ENCODE measurements at regions not wholly inside any gene's neighbourhood (a gene's known extent, or its start where the extent isn't known, plus 50 kb on each side); places are given as distances from the start of the nearest gene placed in this dataset.
"Not testable (repeated sequence)": the region's sequence is repeated elsewhere in the genome, so short reads cannot be mapped to it uniquely, and the experiment has no call there.

DNA sequence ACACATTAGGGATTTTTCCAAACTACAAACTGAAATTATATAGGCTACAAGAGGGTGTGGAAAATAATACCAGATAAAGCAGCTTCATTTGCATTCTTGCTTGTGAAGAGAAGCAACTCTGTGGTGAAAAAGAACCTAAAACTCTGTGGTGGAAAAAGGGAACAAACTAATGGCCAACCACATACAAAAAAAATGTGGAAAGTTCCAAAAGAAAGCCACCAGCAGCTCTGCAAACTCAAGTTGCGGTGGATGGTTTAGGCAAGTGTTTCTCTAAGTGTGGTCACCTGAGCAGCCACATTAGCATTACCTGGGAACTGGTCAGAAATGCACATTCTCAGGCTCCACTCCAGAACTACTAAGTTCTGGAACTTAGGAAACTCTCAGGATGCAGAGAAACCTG, 586.4 kb downstream of the ACTL7B start:
- H3K4me1 ChIP-seq (ENCODE audit: insufficient read depth, low read length) = peaks cover 10% of the 10 kb centered on the region
- no peak overlapping the region for H3K9ac ChIP-seq (ENCODE audit: low read length)
- H3K27ac ChIP-seq (ENCODE audit: low read depth, low read length) = no peak overlapping the region
- no peaks in the 10 kb centered on the region for H3K36me3 ChIP-seq (ENCODE audit: insufficient read depth, low read length)
- no peaks in the 10 kb centered on the region for H3K27me3 ChIP-seq (ENCODE audit: control insufficient read depth in 1 of 2, insufficient read depth in 2 of 2, low read length in 2 of 2)
- no peaks in the 10 kb centered on the region for H3K9me3 ChIP-seq (ENCODE audit: low read length)
- no peak overlapping the region for H3K4me3 ChIP-seq (ENCODE audit: low read depth in 1 of 2, low read length in 2 of 2)

- Histone ChIP-seq H3K9ac (ENCODE audit: low read length) (no peak overlapping the region), H3K36me3 (ENCODE audit: insufficient read depth, low read length) (no peaks in the 10 kb centered on the region), H3K4me3 (ENCODE audit: low read depth in 1 of 2, low read length in 2 of 2) (no peak overlapping the region), H3K27ac (ENCODE audit: low read depth, low read length) (no peak overlapping the region), H3K27me3 (ENCODE audit: control insufficient read depth in 1 of 2, insufficient read depth in 2 of 2, low read length in 2 of 2) (no peaks in the 10 kb centered on the region), H3K4me1 (ENCODE audit: insufficient read depth, low read length) (no peaks in the 10 kb centered on the region), H3K9me3 (ENCODE audit: low read length) (no peaks in the 10 kb centered on the region)
Measured at GRCh38 chr9:108265065-108265464, 590.7 kb downstream of the ACTL7B start.

- Histone ChIP-seq H3K27me3 (ENCODE audit: control insufficient read depth in 1 of 2, insufficient read depth in 2 of 2, low read length in 2 of 2) (no peaks in the 10 kb centered on the region), H3K9me3 (ENCODE audit: low read length) (no peaks in the 10 kb centered on the region), H3K4me1 (ENCODE audit: insufficient read depth, low read length) (no peaks in the 10 kb centered on the region), H3K36me3 (ENCODE audit: insufficient read depth, low read length) (no peaks in the 10 kb centered on the region), H3K4me3 (ENCODE audit: low read depth in 1 of 2, low read length in 2 of 2) (no peak overlapping the region), H3K27ac (ENCODE audit: low read depth, low read length) (no peak overlapping the region), H3K9ac (ENCODE audit: low read length) (no peak overlapping the region)
Measured at GRCh38 chr9:108264093-108264492, 591.7 kb downstream of the ACTL7B start.

DNA sequence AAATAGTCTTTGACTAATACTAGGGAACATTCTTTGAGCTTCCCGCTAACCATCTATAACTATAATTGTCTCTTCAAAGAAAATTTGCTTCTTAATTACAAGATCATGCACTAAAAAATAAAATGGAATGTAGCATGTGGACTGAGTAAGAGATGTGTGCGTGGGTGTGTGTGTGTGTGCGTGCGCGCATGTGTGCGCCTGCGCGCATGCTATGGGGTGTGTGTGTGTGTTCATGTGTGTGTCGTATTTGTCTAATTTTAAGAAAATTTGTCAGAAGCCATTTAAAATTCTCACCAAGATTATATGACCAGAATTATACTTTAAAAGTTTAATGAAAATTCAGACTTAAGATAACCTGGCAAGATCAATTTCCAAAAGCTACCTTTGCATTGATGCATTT, 593.0 kb downstream of the ACTL7B start:
- Histone ChIP-seq H3K4me1 (ENCODE audit: insufficient read depth, low read length) (peaks cover 4% of the 10 kb centered on the region), H3K36me3 (ENCODE audit: insufficient read depth, low read length) (no peaks in the 10 kb centered on the region), H3K27me3 (ENCODE audit: control insufficient read depth in 1 of 2, insufficient read depth in 2 of 2, low read length in 2 of 2) (no peaks in the 10 kb centered on the region), H3K27ac (ENCODE audit: low read depth, low read length) (no peak overlapping the region), H3K4me3 (ENCODE audit: low read depth in 1 of 2, low read length in 2 of 2) (no peak overlapping the region), H3K9ac (ENCODE audit: low read length) (no peak overlapping the region), H3K9me3 (ENCODE audit: low read length) (no peaks in the 10 kb centered on the region)

GRCh38 chr9:108259917-108260675, 595.7 kb downstream of the ACTL7B start:
- H3K36me3 ChIP-seq (ENCODE audit: insufficient read depth, low read length) = no peaks in the 10 kb centered on the region
- no peaks in the 10 kb centered on the region for H3K9me3 ChIP-seq (ENCODE audit: low read length)
- H3K9ac ChIP-seq (ENCODE audit: low read length) = no peak overlapping the region
- no peaks in the 10 kb centered on the region for H3K27me3 ChIP-seq (ENCODE audit: control insufficient read depth in 1 of 2, insufficient read depth in 2 of 2, low read length in 2 of 2)
- H3K4me3 ChIP-seq (ENCODE audit: low read depth in 1 of 2, low read length in 2 of 2) = no peak overlapping the region
- H3K4me1 ChIP-seq (ENCODE audit: insufficient read depth, low read length) = peaks cover 10% of the 10 kb centered on the region
- H3K27ac ChIP-seq (ENCODE audit: low read depth, low read length) = no peak overlapping the region

DNA sequence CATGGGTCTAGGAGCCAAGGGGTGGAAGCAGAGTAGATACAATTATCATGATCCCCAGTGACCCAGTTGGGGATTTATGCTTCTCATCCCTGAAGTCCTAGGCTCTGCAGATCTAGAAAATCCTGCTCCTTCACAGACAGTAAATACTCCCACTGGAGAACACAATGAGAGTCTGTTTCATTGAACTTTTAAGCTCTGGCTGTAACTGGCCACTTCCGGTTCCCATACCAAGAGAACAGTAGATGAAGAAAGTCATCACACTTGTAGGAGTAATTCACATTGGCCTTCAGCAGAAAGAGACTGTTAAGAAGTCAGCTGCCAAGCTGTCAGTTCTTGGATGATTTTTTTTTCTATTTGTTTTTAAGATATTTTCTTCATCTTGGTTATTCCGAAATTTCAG, 597.1 kb downstream of the ACTL7B start:
- no peak overlapping the region for H3K4me3 ChIP-seq (ENCODE audit: low read depth in 1 of 2, low read length in 2 of 2)
- H3K4me1 ChIP-seq (ENCODE audit: insufficient read depth, low read length) = peaks cover 10% of the 10 kb centered on the region
- H3K9ac ChIP-seq (ENCODE audit: low read length) = no peak overlapping the region
- no peaks in the 10 kb centered on the region for H3K27me3 ChIP-seq (ENCODE audit: control insufficient read depth in 1 of 2, insufficient read depth in 2 of 2, low read length in 2 of 2)
- no peak overlapping the region for H3K27ac ChIP-seq (ENCODE audit: low read depth, low read length)
- no peaks in the 10 kb centered on the region for H3K9me3 ChIP-seq (ENCODE audit: low read length)
- H3K36me3 ChIP-seq (ENCODE audit: insufficient read depth, low read length) = no peaks in the 10 kb centered on the region

GRCh38 chr9:108257382-108257781, 598.4 kb downstream of the ACTL7B start:
- H3K9ac ChIP-seq (ENCODE audit: low read length) = no peak overlapping the region
- H3K9me3 ChIP-seq (ENCODE audit: low read length) = no peaks in the 10 kb centered on the region
- H3K27ac ChIP-seq (ENCODE audit: low read depth, low read length) = no peak overlapping the region
- no peaks in the 10 kb centered on the region for H3K36me3 ChIP-seq (ENCODE audit: insufficient read depth, low read length)
- H3K4me3 ChIP-seq (ENCODE audit: low read depth in 1 of 2, low read length in 2 of 2) = no peak overlapping the region
- peaks cover 10% of the 10 kb centered on the region for H3K4me1 ChIP-seq (ENCODE audit: insufficient read depth, low read length)
- no peaks in the 10 kb centered on the region for H3K27me3 ChIP-seq (ENCODE audit: control insufficient read depth in 1 of 2, insufficient read depth in 2 of 2, low read length in 2 of 2)

DNA sequence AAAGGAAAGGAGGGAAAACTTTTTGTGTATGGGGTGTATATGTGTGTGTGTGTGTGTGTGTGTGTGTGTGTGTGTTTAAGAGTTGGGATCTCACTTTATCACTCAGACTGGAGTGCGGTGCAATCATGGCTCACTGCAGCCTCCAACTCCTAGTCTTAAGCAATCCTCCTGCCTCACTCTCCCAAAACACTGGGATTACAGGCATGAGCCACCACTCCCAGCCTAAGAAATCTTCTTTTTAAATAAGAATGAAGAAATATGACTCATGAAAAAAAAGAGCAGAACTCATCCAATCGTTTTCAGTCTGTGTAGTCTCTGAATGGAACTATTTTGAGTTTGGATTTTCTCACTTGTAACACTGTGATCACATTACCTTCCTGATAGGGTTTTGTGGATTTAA, 601.5 kb downstream of the ACTL7B start:
- Histone ChIP-seq H3K27me3 (ENCODE audit: control insufficient read depth in 1 of 2, insufficient read depth in 2 of 2, low read length in 2 of 2) (no peaks in the 10 kb centered on the region), H3K9ac (ENCODE audit: low read length) (no peak overlapping the region), H3K4me1 (ENCODE audit: insufficient read depth, low read length) (peaks cover 10% of the 10 kb centered on the region), H3K4me3 (ENCODE audit: low read depth in 1 of 2, low read length in 2 of 2) (no peak overlapping the region), H3K27ac (ENCODE audit: low read depth, low read length) (no peak overlapping the region), H3K36me3 (ENCODE audit: insufficient read depth, low read length) (no peaks in the 10 kb centered on the region), H3K9me3 (ENCODE audit: low read length) (no peaks in the 10 kb centered on the region)

DNA sequence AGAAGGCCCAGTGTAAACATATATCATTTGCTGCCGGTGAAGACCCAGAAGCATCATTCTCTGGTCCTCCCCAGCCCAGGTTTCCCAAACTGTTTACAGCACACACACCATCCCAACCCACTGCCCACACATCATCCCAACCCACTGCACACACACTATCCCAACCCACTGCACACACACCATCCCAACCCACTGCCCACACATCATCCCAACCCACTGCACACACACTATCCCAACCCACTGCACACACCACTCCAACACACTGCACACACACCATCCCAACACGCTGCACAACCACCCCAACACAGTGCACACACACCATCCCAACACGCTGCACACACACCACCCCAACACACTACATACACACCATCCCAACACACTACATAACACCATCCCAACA, 608.4 kb downstream of the ACTL7B start:
- H3K4me1 ChIP-seq (ENCODE audit: insufficient read depth, low read length); H3K36me3 ChIP-seq (ENCODE audit: insufficient read depth, low read length); H3K9me3 ChIP-seq (ENCODE audit: low read length); H3K4me3 ChIP-seq (ENCODE audit: low read depth in 1 of 2, low read length in 2 of 2); H3K9ac ChIP-seq (ENCODE audit: low read length); H3K27me3 ChIP-seq (ENCODE audit: control insufficient read depth in 1 of 2, insufficient read depth in 2 of 2, low read length in 2 of 2); H3K27ac ChIP-seq (ENCODE audit: low read depth, low read length): not testable (repeated sequence)

DNA sequence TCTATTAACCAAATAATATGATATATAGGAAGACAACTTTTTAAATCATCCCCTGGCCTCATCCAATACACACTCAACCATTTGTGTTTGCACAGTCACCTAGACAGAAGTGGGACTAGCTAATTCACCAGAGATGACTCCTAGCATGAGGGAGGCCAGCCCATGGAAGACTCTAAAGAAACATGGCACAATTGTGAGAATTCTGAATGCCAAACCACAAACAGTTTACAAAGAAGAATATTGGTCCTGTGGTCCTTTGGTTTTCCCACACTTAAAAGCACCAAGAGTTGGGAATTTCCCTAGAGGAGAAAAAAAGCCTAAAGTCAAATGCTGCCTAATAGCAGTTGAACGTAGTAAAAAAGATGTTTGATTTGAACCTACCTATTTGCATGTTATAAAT, 609.9 kb downstream of the ACTL7B start:
- Histone ChIP-seq H3K9ac (ENCODE audit: low read length) (no peak overlapping the region), H3K36me3 (ENCODE audit: insufficient read depth, low read length) (no peaks in the 10 kb centered on the region), H3K4me3 (ENCODE audit: low read depth in 1 of 2, low read length in 2 of 2) (no peak overlapping the region), H3K9me3 (ENCODE audit: low read length) (no peaks in the 10 kb centered on the region), H3K27me3 (ENCODE audit: control insufficient read depth in 1 of 2, insufficient read depth in 2 of 2, low read length in 2 of 2) (no peaks in the 10 kb centered on the region), H3K4me1 (ENCODE audit: insufficient read depth, low read length) (no peaks in the 10 kb centered on the region), H3K27ac (ENCODE audit: low read depth, low read length) (no peak overlapping the region)

DNA sequence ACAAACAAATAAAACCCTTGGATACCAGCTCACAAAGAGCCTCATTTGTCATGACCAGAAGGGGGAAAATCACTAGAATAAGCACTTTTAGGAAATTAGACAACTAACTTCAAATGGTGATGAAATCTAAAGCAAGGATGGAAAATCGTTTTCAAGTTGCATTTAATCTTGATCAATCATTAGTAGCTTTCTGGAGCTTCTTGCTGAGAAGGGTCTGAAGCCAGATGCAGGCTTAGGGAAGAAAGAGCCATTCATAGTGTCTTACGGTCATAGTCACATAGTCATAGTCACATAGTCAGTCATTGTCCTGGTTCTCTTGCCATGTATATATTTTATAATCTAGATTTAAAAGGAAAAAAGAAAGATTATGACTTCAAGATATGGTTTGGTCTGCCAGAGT, 610.5 kb downstream of the ACTL7B start:
- H3K36me3 ChIP-seq (ENCODE audit: insufficient read depth, low read length) = no peaks in the 10 kb centered on the region
- no peaks in the 10 kb centered on the region for H3K9me3 ChIP-seq (ENCODE audit: low read length)
- no peaks in the 10 kb centered on the region for H3K4me1 ChIP-seq (ENCODE audit: insufficient read depth, low read length)
- no peak overlapping the region for H3K9ac ChIP-seq (ENCODE audit: low read length)
- no peak overlapping the region for H3K4me3 ChIP-seq (ENCODE audit: low read depth in 1 of 2, low read length in 2 of 2)
- H3K27ac ChIP-seq (ENCODE audit: low read depth, low read length) = no peak overlapping the region
- H3K27me3 ChIP-seq (ENCODE audit: control insufficient read depth in 1 of 2, insufficient read depth in 2 of 2, low read length in 2 of 2) = no peaks in the 10 kb centered on the region

DNA sequence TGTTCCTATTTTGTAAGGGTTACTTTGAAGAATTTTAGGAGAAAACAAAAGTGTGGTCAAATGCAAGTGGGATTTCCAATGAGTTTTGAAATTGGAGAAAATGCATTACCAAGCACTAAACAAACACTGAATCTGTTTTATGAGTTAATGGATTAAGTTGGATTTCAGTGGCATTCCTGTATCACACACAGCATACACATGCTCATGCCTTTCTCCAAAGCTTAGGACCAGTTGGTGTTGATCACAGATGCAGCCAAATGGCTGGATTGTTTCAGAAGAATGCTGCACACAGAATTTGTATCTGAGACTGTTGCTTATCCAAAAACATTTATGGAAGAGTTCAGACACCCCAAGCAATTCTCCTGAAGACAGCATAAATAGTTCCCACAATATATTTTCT, 611.1 kb downstream of the ACTL7B start:
- no peaks in the 10 kb centered on the region for H3K9me3 ChIP-seq (ENCODE audit: low read length)
- H3K4me1 ChIP-seq (ENCODE audit: insufficient read depth, low read length) = no peaks in the 10 kb centered on the region
- no peaks in the 10 kb centered on the region for H3K36me3 ChIP-seq (ENCODE audit: insufficient read depth, low read length)
- no peak overlapping the region for H3K9ac ChIP-seq (ENCODE audit: low read length)
- no peak overlapping the region for H3K27ac ChIP-seq (ENCODE audit: low read depth, low read length)
- no peaks in the 10 kb centered on the region for H3K27me3 ChIP-seq (ENCODE audit: control insufficient read depth in 1 of 2, insufficient read depth in 2 of 2, low read length in 2 of 2)
- no peak overlapping the region for H3K4me3 ChIP-seq (ENCODE audit: low read depth in 1 of 2, low read length in 2 of 2)

All from muscle layer of colon (tissue), 2 donors.